ENCODE measurements at regions not wholly inside any gene's neighbourhood (a gene's known extent, or its start where the extent isn't known, plus 50 kb on each side); places are given as distances from the start of the nearest gene placed in this dataset.
"Not testable (repeated sequence)": the region's sequence is repeated elsewhere in the genome, so short reads cannot be mapped to it uniquely, and the experiment has no call there.

DNA sequence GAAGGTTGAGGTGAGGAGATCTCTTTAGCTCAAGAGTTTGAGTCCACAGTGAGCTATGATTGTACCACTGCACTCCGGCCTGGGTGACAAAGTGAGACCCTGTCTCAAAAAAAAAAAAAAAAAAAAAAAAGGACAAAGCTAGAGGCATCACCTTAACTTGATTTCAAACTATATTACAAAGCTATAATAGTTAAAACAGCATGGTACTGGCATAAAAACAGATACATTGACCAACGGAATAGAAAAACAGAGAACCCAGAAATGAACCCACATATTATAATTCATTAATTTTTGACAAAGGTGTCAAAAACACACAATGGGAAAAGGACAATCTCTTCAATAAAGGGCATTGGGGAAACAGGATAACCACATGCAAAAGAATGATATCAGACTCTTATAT is 50.8 kb upstream of the MBOAT1 start:
- DNase-seq (ENCODE audit: low spot score), result no peak

DNA sequence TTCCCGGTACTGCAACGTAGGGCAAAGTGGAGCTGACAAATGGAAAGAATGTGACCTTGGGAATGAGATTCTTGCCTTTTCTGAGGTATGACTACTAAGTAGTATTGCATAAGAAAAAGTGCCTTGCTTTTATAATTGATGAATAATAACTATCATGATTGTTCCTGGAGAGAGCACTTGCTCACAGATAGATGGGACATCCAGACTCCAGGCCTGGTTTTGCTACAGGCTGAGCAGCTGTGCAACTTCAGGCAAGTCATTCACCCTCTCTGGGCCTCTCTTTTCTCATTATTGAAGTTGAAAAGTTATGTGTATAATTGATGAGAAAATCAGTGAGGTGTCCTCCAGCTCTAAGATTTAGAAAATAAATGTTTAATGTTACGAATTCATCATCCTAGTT is 53.6 kb upstream of the MBOAT1 start:
- DNase-seq (ENCODE audit: low spot score), result no peak

DNA sequence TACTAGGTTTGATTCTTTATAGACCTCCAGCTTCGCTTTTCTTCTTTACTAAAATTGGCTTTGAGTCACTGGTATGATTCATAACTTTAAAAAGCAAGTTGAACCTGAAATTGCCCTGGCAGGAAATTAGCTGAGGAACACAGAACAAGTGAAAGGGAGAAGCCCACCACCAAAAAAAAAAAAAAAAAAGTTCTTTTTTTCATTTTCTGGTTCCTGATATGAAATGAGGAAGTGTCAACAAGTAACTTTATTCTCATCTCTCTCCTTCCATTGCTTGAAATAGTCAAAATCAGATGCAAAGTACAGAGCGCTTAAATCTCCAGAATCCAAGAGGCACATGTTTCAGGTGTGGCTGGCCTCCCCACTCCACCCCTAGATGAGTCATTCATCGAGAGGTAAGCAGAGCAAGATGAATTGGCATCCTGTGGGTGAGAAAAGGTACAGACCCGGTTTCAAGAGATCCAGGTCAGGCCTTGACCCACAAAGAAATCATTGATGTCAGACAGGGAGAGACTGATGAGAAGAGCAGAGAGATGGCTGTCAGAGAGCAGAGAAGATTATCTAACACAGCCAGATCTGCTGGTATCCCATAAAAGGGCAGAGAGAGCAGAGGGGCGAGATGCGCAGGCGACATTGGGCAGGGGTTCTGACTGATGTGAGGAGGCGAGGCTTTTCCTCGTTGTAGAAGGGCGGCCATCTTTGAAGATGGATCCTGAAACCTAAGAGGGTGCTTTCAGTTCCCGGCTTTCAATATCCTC is 54.8 kb upstream of the MBOAT1 start:
- DNase-seq (ENCODE audit: low spot score), result peak; percentile 70

DNA sequence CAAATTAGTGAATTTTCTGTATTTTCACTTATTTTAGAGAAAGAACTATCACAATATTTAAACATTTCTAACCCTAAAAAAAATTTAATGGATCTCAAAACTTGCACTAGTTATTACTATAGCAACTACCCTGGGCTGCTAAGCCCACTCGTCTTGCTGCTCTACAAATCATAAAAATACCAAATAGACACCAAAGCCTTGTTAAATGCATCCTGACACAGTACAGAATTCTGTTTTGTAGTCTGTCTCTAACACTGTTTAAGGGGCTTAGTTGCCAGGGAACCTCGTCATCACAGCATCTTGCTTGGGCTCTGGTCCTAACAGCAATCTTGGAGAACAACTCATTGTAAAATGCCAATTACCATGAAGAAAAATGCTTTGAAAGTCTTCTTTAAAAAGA is 56.9 kb upstream of the MBOAT1 start:
- no peak for DNase-seq (ENCODE audit: low spot score)

DNA sequence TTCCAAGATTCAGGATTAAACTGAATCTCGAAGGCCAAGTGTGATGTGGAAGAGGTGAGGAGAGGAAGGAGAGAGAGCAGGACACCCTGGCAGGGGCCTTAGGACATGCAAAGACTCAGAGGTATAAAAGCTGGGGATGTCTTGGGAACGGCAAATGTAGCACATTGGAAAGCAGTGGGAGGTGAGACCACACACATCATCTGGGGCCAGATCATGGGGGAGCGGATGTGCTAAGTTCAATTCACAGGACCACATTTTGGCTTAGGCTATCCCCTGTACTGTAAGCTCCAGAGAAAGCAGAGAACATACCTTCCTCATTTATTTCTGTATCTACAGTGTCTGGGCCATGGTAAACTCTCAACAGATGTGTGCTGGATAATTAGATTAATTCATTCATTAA is 59.5 kb upstream of the MBOAT1 start:
- DNase-seq (ENCODE audit: low spot score), result no peak

DNA sequence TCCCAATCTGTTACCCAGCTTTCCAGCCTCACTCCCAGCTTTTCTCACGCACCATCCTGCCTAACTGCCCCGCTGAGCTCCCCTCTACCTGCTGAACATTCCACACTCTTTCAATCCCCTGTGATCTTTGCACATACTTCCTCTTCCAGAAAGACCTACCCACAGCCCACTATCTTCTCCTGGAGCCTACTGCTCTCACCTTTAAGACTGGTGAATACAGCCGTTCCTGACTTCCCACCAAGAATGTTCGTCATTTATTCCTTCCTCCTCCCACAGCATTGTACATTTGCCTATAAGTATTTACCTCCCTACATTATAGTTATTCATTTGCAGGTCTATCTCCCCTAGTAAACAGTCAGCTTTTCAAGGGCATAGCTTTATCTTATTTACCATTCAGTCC is 61.9 kb upstream of the MBOAT1 start:
- no peak for DNase-seq (ENCODE audit: low spot score)

DNA sequence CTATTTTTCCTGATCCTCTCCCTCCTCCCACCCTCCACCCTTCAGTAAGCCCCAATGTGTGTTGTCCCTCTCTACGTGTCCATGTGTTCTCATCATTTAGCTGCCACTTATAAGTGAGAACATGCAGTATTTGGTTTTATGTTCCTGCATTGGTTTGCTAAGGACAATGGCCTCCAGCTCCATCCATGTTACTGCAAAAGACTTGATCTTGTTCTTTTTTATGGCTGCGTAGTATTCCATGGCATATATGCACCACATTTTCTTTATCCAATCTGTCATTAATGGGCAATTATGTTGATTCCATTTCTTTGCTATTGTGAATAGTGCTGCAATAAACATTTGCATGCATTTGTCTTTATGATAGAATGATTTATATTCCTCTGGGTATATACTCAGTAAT is 63.6 kb upstream of the MBOAT1 start:
- DNase-seq (ENCODE audit: low spot score), result not testable (repeated sequence)

DNA sequence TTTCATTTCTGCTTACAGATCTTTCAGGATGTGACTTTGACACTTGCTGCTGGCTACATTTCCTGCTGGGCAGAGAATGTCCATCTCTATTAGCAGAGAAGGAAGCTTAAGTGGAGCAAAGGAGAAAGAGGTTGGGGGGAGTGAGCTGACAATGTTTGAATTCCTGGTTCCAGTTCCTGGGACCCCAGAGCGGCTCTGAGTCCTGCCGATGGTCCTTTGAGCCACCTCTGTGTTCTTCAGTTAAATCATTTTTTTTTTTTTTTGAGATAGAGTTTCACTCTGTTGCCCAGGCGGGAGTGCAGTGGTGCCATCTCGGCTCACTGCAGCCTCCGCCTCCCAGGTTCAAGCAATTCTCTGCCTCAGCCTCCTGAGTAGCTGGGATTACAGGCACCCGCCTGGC is 65.5 kb upstream of the MBOAT1 start:
- not testable (repeated sequence) for DNase-seq (ENCODE audit: low spot score)

DNA sequence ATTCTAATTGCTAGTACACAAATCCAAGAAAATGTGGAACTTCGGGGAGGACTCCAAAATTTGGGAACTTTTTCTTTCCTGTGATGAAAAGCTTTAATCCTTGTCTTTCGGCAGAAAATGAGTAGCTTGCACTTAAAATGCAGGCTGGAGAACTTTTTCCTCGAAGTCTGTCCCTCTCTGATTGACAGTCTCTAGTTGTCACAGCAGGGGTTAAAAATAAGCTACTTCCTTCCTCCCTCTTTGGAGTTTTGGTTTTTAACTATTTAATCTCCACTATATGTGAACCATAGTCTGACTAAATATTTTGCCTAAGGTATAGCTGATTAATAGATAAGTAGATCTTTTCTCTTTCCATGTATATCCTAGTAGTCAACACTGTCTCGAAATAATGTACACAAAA is 66.8 kb upstream of the MBOAT1 start:
- DNase-seq (ENCODE audit: low spot score), result no peak

DNA sequence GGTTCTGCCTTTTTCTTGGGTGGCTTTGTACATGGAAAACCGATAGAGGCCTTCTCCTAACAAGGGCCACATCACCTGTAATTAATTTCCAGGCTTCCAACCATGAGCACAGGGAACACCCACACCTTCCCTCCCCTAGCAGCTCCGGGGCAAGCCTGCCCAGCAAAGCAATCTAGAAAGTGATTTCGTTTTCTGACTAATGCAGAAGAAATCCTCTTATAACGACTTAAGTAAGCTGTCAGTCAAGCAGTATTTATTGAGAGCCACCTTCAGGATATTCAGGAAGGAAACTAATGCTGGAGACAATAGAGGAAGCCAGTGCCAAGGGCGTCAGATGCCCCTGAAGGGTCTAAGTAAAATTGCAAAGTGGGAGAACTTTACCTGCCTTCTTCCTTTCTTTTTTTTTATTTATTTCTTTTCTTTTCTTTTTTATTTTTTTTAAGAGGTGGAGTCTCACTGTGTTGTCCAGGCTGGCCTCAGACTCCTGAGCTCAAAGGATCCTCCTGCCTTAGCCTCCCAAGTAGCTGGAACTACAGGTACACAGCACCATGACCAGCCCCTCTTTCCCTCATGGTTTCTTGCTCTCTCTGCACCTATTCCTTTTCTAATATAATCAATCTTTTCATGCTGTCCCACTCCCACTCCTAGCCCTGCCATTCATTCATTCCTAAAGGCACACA is 67.5 kb upstream of the MBOAT1 start:
- DNase-seq (ENCODE audit: low spot score), result peak; percentile 22

DNA sequence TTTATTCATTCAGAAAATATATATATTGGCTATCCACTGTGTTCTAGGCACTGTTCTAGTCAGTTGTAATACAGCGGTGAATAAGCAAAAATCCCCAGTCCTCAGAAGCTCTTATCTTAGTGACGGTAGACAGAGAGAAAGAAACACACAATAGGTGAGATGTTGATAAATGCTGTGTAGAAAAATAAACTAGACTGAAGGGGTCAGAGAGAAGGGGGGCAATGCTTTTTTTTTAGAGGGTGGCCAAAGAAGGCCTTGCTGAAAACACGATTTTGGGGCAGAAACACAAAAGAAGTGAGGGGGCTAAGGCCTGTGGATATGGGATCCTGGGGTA is 68.0 kb upstream of the MBOAT1 start:
- DNase-seq (ENCODE audit: low spot score), result no peak

DNA sequence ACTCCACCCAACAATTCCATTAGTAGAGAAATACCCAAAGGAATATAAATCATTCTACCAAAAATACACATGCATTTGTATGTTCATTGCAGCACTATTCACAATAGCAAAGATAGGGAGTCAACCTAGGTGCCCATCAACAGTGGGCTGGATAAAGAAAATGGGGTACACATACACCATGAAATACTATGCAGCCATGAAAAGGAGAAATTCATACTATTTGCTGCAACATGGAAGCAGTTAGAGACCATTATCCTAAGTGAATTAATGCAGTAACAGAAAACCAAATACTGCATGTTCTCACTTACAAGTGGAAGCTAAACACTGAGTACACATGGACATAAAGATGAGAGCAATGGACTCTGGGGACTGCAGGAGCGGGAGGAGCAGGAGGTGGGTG is 72.4 kb upstream of the MBOAT1 start:
- no peak for DNase-seq (ENCODE audit: low spot score)

DNA sequence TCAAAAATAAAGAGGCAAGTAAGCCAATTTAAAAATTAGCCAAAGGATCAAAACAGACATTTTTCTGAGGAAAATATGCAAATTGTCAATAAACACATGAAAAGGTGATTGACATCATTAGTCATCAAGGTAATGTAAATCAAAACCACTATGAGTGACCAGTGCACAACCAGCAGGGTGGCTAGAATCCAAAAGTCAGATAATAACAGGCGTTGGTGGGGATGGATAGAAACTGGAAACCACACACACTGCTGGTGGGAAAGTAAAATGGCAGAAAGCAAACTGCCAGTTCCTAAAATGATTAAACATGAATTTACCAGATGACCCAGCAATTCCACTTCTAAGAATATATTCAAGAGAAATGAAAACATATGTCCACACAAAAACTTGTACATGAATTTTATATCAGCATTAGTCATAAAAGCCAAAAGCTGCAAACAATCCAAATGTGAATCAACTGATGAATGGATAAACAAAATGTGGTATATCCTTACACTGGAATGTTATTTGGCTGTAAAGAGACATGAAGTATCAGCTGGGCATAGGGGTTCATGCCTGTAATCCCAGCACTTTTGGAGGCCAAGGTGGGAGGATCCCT is 74.8 kb upstream of the MBOAT1 start:
- DNase-seq (ENCODE audit: low spot score), result no peak

DNA sequence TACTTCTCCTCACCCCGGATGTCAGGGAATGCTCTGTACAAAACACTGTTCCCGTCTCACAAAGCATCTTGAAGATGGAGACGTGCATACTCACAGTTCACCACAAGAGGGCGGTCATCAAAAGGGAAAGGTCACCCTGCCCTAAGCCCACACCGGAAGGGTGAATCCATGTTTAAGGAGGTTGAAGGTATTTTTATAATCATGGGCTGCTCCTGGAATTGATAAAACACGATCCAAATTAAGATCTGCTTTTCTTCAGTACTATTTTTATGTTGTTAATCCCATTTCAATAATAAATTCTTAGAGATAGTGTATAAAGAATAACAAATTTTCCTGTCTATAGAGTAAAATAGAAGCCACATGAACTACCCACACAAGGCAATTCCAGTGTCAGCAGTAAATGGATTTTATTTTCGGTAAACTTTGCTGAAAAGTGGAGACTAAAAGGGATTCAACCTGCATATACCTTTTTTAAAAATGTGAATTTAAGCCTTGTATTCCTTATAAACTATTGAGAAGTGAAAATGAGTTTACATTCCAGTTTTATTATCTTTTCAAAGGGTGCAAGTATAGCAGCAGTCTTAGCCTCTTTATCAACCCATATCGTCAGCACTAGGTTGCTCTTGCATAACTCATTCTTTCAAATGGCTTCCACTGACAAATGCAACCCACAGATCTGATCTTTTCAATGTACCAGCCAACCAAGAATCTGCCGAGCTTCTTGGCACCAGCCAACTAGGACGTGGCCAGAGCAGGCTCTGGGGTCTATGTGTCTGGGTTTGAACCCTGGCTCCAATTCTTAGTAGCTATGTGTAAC is 79.7 kb upstream of the MBOAT1 start:
- DNase-seq (ENCODE audit: low spot score), result peak; percentile 82

DNA sequence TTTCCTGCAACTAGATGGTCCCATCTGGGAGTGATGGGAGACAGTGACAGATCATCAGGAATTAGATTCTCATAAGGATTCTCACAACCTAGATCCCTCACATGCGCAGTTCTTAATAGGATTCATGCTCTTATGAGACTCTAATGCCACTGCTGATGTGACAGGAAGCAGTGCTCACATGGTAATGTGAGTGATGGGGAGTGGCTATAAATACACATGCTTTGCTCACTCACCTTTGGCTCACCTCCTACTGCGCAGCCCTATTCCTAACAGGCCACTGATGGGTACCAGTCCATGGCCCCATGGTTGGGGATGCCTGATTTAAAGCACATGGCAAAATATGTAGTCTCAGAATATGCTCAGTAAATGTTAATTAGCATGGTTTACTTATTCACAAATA is 80.6 kb upstream of the MBOAT1 start:
- no peak for DNase-seq (ENCODE audit: low spot score)

DNA sequence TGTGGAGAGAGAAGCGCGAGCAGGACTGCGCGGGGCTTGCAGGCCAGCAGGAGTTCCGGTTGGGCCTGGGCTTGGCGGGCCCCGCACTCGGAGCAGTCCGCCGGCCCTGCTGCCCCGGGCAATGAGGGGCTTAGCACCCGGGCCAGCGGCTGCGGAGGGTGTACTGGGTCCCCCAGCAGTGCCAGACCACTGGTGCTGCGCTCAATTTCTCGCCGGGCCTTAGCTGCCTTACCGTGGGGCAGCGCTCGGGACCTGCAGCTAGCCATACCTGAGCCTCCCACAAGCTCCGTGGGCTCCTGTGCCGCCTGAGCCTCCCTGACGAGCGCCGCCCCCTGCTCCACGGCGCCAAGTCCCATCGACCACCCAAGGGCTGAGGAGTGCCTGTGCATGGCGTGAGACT is 89.0 kb upstream of the MBOAT1 start:
- DNase-seq (ENCODE audit: low spot score), result no peak

DNA sequence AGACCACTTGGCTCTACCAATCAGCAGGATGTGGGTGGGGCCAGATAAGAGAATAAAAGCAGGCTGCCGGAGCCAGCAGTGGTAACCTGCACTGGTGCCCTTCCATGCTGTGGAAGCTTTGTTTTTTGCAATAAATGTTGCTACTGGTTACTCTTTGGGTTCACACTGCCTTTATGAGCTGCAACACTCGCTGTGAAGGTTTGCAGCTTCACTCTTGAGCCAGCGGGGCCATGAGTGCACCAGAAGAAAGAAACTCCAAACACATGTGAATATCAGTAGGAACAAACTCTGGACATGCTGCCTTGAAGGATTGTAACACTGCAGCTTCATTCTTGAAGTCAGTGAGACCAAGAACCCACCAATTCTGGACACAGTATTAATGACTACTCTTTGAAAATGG is 89.9 kb upstream of the MBOAT1 start:
- no peak for DNase-seq (ENCODE audit: low spot score)

DNA sequence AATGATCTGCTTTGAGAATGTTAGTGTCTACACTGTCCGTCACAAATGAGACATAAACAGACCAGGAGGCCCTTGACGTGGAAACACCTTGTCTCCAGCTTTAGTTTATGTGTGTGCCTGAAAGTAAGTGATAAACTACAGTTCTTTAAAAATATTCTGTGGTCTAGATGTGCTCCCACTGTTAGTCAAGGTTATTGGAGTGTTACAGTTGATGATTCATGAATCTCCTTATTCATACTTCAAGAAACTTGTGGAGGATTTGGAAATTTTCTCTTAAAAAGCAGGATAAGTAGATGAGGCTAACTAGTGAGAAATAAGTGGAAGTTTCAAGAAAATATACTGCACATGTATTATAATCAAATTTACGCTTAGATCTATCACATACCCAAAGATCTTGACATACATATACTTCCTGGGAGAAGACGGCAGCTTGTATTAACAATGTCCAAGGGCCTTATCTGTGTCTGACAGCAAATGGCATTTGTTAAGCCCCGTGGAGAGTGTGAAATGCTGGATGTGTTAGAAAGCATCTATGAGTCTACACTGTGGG is 90.5 kb upstream of the MBOAT1 start:
- no peak for DNase-seq (ENCODE audit: low spot score)

DNA sequence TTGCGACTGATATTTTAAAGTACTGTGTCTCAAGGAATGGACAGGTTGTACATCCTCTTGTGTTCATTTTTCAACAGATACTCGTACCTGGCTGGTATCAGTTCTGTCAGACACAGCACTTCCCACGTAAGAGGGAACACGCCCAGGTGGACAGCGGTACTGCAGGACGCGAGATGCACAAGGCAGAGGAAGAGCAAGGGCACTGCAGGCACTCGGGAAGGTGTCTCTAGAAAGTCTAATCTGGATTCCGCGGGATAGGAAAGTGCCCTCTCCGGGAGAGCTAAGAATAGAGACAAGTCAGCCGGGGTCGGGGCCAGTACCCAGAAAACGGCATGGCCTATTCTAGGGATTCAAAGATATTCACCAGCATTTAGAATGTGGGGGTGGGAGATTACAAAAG is 94.2 kb upstream of the MBOAT1 start:
- no peak for DNase-seq (ENCODE audit: low spot score)

DNA sequence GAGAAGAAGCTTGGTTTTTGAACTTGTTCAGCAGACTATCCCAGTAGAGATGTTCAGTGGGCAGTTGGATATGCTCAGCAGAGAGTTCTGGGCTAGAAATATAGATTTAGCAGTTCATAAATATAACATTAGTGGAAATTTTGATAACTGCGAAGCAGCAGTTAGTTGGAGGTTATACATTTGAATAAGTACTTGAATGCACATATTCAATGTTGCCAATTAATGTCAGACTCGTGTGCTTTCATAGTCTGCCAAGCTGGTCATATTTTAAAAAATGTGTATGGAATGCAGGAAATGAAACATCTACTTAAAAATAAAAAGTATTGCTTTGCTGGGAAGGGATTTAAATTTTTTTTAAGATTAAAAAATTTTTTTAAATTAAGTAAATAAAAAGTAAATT is 92.5 kb upstream of the E2F3 start:
- DNase-seq (ENCODE audit: low spot score), result no peak

DNA sequence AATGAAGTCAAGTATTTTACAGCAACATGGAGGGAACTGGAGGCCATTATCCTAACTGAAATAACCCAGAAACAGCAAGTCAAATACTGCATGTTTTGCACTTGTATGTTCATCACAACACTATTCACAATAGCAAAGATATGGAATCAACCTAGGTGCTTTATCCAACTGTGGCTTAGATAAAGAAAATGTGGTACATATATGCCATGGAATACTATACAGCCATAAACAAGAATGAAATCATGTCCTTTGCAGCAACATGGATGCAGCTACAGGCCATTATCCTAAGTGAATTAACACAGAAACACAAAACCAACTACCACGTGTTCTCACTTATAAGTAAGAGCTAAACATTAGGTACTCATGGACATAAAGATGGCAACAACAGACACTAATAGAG is 91.5 kb upstream of the E2F3 start:
- DNase-seq (ENCODE audit: low spot score), result no peak

DNA sequence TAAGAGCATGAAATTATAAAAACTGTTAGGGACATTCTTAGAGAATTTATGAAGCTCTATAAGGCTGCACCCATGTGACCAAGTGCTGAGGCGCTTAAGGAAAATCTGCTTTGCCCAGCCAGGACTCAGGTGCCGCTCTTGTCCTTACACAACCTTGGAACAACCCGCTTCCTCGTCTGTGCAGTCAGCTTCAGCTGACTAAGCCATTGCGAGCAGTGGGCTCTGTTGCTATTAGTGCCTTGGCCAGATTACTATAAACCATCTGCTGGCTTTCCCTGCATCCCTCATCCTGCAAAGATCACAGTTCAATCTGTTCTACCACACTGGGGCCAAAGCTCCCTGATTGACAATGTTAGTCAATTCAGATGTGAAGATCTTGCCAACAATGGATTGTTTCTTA is 89.1 kb upstream of the E2F3 start:
- no peak for DNase-seq (ENCODE audit: low spot score)

DNA sequence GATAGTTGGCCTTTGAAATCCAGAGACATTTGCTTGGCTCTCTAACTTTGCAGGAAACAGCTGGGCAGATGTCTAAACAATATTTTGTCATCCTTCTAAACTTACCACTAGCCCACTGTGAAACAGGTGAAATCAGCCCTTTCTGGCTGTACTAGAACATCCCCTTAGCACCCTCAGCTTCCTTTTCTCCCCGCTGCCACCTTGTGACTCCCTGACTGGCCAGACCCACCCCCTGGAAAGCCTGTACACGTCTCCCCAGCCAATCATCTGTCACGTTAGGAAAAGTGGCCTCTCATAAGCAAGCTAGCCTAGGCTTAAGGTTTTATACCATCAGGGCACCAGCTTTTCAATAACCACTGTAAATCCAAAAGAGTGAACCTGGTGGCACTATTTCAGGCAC is 88.6 kb upstream of the E2F3 start:
- DNase-seq (ENCODE audit: low spot score), result no peak
